SH-SY5Y (cell line): ENCODE measurements at regions not wholly inside any gene's neighbourhood (a gene's known extent, or its start where the extent isn't known, plus 50 kb on each side); places are given as distances from the start of the nearest gene placed in this dataset.

Source experiments
- GATA2 ChIP-seq: IDR thresholded peaks from 2 replicates; pipeline ENCODE4 v1.6.1; 2011; ENCODE audit warnings: mild to moderate bottlenecking, low read depth, low read length
- GATA3 ChIP-seq: IDR thresholded peaks from 2 replicates; pipeline ENCODE4 v1.6.1; 2011; ENCODE audit warnings: low read depth, mild to moderate bottlenecking, low read length, moderate library complexity

DNA sequence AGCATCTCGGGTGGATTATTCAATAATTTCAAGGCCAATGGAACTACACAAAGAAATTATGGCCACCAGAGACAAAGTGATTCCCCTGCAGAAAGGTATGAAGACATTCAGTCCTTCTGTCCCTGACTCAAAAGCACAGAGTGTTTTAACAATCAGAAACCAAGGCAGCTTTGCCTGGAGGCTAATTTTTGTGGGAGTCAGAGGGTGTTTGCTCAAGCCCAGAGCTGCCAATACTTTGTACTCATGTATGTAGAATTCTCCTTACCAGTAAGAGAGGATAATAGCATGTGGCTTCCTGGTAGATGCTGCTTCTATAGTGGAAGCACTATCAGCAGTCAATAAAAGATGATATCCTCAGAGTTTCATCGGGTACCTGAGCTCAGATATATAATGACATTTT, 178.4 kb downstream of the KCNE4 start:
- TF ChIP-seq GATA3 (no peak), GATA2 (no peak)

GRCh38 chr2:223232285-223232684, 180.3 kb downstream of the KCNE4 start:
- TF ChIP-seq GATA3 (no peak), GATA2 (no peak)

DNA sequence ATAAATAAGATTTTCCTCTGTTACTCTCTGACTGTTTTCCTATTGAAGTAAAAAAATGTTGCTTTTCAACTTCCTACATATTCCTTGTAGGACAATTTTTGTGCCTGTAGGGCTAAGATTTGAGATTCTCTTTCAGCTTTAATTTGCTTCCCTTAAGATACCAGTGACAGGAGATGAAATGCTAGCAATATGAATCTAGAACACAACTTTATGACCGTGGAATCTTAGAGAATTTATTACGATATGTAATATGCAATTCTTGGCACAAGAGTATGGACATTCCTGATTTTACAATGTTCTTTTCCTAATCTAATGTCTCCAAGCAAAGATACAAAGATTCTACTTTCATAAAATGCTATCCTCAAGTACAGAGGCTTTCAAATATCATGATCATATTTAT, 180.9 kb downstream of the KCNE4 start:
- TF ChIP-seq GATA3 (no peak), GATA2 (no peak)

DNA sequence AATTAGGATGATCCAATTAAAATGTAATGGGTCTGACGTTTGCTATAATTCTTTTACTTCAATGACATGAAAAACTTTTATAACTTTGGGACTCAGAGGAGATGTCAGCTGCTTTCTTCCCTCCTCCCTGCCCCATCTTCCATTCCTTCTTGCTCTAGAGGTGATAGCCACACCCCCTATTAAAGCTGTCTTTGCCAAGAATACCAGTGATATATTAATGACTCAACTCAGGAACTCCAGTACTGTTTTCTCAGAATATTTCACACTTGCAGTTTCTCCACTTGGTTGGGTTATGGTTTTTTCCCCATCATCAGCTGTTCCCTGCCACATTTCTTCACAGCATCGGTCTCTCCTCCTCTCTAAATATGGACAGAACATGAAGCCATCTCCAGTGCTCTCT, 184.0 kb downstream of the KCNE4 start:
- TF ChIP-seq GATA2, result no peak
- no peak for TF ChIP-seq GATA3

- TF ChIP-seq GATA3, result no peak
- TF ChIP-seq GATA2, result no peak
Measured at GRCh38 chr2:223238301-223238700, 186.3 kb downstream of the KCNE4 start.

DNA sequence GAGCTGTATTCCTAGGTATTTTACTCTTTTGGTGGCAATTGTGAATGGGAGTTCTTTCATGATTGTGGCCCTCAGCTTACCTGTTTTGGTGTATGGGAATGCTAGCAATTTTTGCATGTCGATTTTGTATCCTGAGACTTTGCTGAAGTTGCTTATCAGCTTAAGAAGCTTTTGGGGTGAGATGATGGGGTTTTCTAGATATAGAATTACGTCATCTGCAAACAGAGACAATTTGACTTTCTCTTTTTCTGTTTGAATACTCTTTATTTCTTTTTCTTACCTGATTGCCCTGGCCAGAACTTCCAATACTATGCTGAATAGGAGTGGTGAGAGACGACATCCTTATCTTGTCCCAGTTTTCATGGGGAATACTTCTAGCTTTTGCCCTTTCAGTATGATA, 191.2 kb downstream of the KCNE4 start:
- TF ChIP-seq GATA2 (no peak), GATA3 (no peak)

DNA sequence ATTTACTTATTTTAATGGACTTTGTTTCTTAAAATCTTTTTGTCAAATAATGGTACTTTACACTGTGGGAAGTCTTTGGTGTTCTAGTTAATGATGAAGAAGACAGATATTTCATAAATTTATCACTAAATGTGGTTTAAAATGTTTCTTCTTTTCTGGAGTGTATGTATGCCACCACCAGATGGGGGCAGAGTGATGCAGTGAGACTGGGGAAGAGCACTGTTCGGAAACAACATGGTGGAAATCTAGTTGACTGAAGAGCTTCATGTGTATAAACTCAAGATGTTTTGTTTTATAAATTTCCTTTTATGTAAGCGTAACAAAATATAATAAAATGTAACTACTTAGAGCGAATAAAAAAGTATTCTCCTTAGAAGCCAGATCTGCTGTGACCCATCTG, 195.1 kb downstream of the KCNE4 start:
- no peak for TF ChIP-seq GATA2
- no peak for TF ChIP-seq GATA3

DNA sequence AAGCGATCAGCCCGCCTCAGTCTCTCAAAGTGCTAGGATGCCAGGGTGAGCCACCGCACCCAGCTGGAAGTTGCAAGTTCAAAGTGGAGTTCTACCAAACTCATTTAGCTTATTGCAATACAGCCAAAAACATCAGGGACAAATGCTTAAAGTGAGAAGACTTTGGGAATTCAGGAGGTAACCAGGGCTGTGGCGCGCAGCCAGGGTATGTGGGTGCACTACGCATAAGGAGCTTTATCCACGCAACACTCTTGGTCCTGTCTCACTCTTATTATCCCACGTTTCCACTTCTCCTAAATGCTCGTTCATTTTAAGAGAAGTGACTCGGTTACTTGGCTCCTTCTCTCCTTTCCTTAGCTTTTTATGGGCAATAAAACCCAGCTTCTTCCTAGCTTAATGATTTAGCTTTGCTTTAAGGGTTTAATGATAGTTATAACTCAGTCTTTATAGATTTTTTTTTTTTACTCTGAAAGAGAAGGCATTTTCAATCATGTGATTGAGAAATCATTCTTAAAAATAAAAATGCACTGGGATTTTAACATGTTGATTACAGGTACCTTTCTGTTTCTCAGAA, 199.8 kb downstream of the KCNE4 start:
- TF ChIP-seq GATA3 (no peak), GATA2 (no peak)

- TF ChIP-seq GATA3 (no peak), GATA2 (no peak)
Measured at GRCh38 chr2:223260681-223261080, 208.7 kb downstream of the KCNE4 start.

DNA sequence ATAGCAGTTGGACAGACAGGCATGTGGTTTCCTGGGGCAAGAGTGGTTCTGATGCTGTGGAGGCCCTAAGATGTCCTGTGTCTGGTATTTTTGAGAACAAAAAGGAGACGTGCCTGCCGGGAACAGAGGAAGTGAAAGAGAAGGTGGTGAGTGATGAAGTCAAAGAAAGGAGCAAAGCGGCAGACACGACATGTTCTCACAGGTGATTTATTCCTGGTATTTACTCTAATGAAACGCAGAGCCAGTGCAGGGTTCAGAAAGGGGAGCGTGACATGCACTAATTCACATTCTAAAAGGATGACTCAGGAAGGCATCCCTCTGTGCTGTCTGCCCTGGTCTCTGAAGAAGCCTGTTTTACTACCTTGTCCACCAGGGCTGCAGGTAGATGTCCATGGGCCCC, 211.0 kb downstream of the KCNE4 start:
- TF ChIP-seq GATA2 (no peak), GATA3 (no peak)

DNA sequence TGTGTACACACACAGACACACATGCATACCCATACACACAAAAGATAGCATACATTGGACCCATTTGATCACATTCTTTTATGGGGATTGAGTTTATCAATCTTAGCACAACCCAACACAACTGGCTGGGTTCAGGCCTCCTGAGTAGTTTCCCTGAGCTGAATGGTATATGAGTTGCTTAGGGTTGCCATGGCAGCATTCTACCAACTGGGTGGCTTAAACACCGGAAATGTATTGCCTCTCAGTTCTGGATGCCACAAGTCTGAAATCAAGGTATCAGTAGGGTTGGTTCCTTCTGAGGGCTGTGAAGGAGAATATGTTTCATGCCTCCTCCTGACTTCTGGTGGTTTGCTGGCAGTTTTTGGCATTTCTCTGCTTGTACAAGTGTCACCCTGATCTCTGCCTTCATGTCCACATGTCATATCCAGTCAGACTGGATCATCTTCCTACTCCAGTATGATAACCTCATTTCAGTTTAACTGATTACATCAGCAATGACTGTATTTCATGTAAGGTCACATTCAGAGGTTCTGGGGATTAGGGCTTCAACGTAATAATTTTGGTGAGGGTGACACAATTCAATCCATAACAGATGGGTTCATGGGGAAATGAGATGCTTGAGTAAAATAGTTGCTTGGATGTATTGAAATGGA, 212.7 kb downstream of the KCNE4 start:
- TF ChIP-seq GATA3, result no peak
- TF ChIP-seq GATA2, result no peak

DNA sequence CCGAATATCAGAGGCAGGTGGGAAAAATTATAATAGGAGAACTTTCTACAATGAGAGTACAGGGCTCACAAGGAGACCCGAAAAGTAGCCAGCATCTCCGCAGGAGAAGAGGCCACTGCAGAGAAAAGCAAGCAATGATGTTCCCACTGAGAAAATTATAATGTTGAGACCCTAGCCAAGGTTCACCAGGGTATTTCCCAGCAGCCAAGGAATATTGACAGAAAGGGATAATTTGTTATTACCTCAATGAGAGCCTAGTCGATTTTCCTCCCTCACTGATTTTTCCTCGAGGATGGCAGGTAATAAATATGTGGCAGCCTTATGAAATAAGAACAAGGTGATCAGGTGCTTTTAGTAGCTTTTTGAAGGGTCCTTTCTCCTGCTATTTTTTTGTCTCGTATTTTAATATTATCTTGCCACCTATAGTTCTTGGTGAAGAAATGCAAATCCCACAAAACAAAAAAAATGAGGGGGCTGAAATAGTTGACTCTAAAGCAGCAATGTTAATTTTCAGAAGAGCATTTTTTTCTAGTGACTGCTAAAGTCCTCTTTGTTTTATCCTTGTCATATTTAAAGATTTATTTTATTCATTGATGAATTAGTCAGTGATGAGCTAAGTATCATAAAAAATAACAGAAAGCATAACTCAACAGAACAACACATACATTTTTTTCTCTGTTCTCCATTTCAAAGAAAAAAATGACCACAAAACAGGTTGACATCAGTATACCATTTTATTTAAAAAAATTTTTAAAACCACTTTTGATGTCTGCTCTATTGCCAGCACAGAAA, 215.4 kb downstream of the KCNE4 start:
- TF ChIP-seq GATA2 (no peak), GATA3 (no peak)

- TF ChIP-seq GATA2 (no peak), GATA3 (no peak)
Measured at GRCh38 chr2:223269386-223269785, 217.4 kb downstream of the KCNE4 start.

GRCh38 chr2:223270548-223270947, 218.6 kb downstream of the KCNE4 start:
- TF ChIP-seq GATA3 (no peak), GATA2 (no peak)

- TF ChIP-seq GATA2 (no peak), GATA3 (no peak)
Measured at GRCh38 chr2:223273995-223274394, 222.0 kb downstream of the KCNE4 start.
